A673 (cell line): ENCODE measurements at regions not wholly inside any gene's neighbourhood (a gene's known extent, or its start where the extent isn't known, plus 50 kb on each side); places are given as distances from the start of the nearest gene placed in this dataset.

ENCODE experiments used
- BruUV-seq: library from RNA; stranded (reverse); fragments of 400-500 nt; replicated peaks from 2 replicates; lab custom pipeline; 2021; lab: Mats Ljungman, UMichigan
- CTCF ChIA-PET: fragments of 300-600 bp; sonication (Branson Sonifier 250); formaldehyde crosslinking; loops from one replicate; lab custom pipeline; 2022; ENCODE audit warnings: antibody characterized with exemption; lab: Charles Lee
- POLR2A ChIA-PET: fragments of 300-600 bp; sonication (Branson Sonifier 250); formaldehyde crosslinking; loops from one replicate; lab custom pipeline; 2022; ENCODE audit warnings: antibody characterized with exemption; ENCODE audit not compliant: low non-redundant PET; lab: Charles Lee
- DNase-seq: peaks from one replicate; pipeline ENCODE4 v3.0.0-alpha.2; 2015; ENCODE audit warnings: low spot score
- H3K27ac ChIP-seq: fragments of 200-600 bp; sonication (generic); 2 replicates; pipeline ENCODE4 v1.5.1; 2016; ENCODE audit warnings: mixed run types, low read depth, mild to moderate bottlenecking, mixed read lengths, antibody characterized with exemption, low read length; ENCODE audit not compliant: poor library complexity, severe bottlenecking
- H3K27me3 ChIP-seq: fragments of 200-600 bp; sonication (generic); replicated peaks from 2 replicates; pipeline ENCODE4 v1.6.1; 2017; ENCODE audit warnings: mixed run types, low read depth, mild to moderate bottlenecking, mixed read lengths, antibody characterized with exemption, low read length; ENCODE audit not compliant: insufficient read depth, poor library complexity
- H3K36me3 ChIP-seq: fragments of 200-600 bp; sonication (generic); 2 replicates; pipeline ENCODE4 v1.6.1; 2016; ENCODE audit warnings: mixed run types, mild to moderate bottlenecking, mixed read lengths, antibody characterized with exemption, low read length; ENCODE audit not compliant: insufficient read depth, poor library complexity, severe bottlenecking
- H3K4me1 ChIP-seq: fragments of 200-600 bp; sonication (generic); 2 replicates; pipeline ENCODE4 v1.6.1; 2017; ENCODE audit warnings: mixed run types, mild to moderate bottlenecking, mixed read lengths, antibody characterized with exemption, low read length; ENCODE audit not compliant: insufficient read depth, poor library complexity, severe bottlenecking
- H3K4me3 ChIP-seq: fragments of 200-600 bp; sonication (generic); 2 replicates; pipeline ENCODE4 v1.5.1; 2016; ENCODE audit warnings: low read depth, mixed run types, mild to moderate bottlenecking, mixed read lengths, low read length; ENCODE audit not compliant: poor library complexity, severe bottlenecking
- H3K9me3 ChIP-seq: fragments of 200-600 bp; sonication (generic); 2 replicates; pipeline ENCODE4 v1.6.1; 2016; ENCODE audit warnings: mixed run types, low read depth, mild to moderate bottlenecking, mixed read lengths, antibody characterized with exemption, low read length; ENCODE audit not compliant: poor library complexity, severe bottlenecking
- CTCF ChIP-seq: fragments of 300-800, 200-600 bp; sonication (generic); conservative IDR thresholded peaks from 2 replicates; pipeline ENCODE4 v1.5.1; 2017; ENCODE audit warnings: low read depth, mild to moderate bottlenecking, antibody characterized with exemption, low read length, moderate library complexity, mixed read lengths
- EZH2 ChIP-seq: fragments of 200-600 bp; sonication (generic); IDR thresholded peaks from 2 replicates; pipeline ENCODE4 v1.6.1; 2017; ENCODE audit warnings: borderline replicate concordance, low read depth, mild to moderate bottlenecking, mixed read lengths, antibody characterized with exemption, low read length; ENCODE audit not compliant: poor library complexity, severe bottlenecking
- intact Hi-C: fragments of 100-400 bp; cut with micrococcal nuclease; formaldehyde crosslinking; loops from one replicate; pipeline ENCODE4 v1.10.0; 2022; ENCODE audit not compliant: unreplicated experiment

- intact Hi-C loops, result no loop called here
- no peaks in the 10 kb centered on the region for H3K36me3 ChIP-seq
- no peak overlapping the region for H3K27ac ChIP-seq
- H3K4me3 ChIP-seq, result no peak overlapping the region
- no peak for TF ChIP-seq EZH2
- TF ChIP-seq CTCF, result no peak
- DNase-seq, result no peak
- no peaks in the 10 kb centered on the region for H3K4me1 ChIP-seq
- H3K27me3 ChIP-seq, result no peaks in the 10 kb centered on the region
- no TSS peak for BruUV-seq
- CTCF ChIA-PET, result no interaction called here
- H3K9me3 ChIP-seq, result no peaks in the 10 kb centered on the region
- POLR2A ChIA-PET, result no interaction called here
These were observed 130.9 kb upstream of the TMEM108 start for GRCh38 chr3:132907293-132907692.

GRCh38 chr3:132900481-132900880 is 137.7 kb upstream of the TMEM108 start:
- H3K36me3 ChIP-seq, result no peaks in the 10 kb centered on the region
- H3K4me1 ChIP-seq, result no peaks in the 10 kb centered on the region
- no TSS peak for BruUV-seq
- no peak overlapping the region for H3K4me3 ChIP-seq
- TF ChIP-seq EZH2, result no peak
- TF ChIP-seq CTCF, result no peak
- POLR2A ChIA-PET, result no interaction called here
- no peaks in the 10 kb centered on the region for H3K27me3 ChIP-seq
- CTCF ChIA-PET, result no interaction called here
- DNase-seq, result no peak
- H3K27ac ChIP-seq, result no peak overlapping the region
- H3K9me3 ChIP-seq, result no peaks in the 10 kb centered on the region
- intact Hi-C loops, result no loop called here

GRCh38 chr3:132898141-132898540 is 140.1 kb upstream of the TMEM108 start:
- H3K36me3 ChIP-seq, result no peaks in the 10 kb centered on the region
- intact Hi-C loops, result no loop called here
- ChIA-PET POLR2A (no interaction called here), CTCF (no interaction called here)
- DNase-seq, result no peak
- H3K27ac ChIP-seq, result no peak overlapping the region
- H3K4me3 ChIP-seq, result no peak overlapping the region
- H3K27me3 ChIP-seq, result no peaks in the 10 kb centered on the region
- no peaks in the 10 kb centered on the region for H3K9me3 ChIP-seq
- H3K4me1 ChIP-seq, result no peaks in the 10 kb centered on the region
- no TSS peak for BruUV-seq
- TF ChIP-seq EZH2 (no peak), CTCF (no peak)
